RPMI8226 (cell line): ENCODE measurements at regions not wholly inside any gene's neighbourhood (a gene's known extent, or its start where the extent isn't known, plus 50 kb on each side); places are given as distances from the start of the nearest gene placed in this dataset.

Experiments
- DNase-seq: peaks from one replicate; pipeline ENCODE4 v3.0.0-alpha.2; 2015

- DNase-seq, result no peak
Observed at GRCh38 chr10:90420637-90421318, 437.1 kb downstream of the HTR7 start.

GRCh38 chr10:90421874-90422273, 436.0 kb downstream of the HTR7 start:
- no peak for DNase-seq

- DNase-seq, result no peak
Observed at GRCh38 chr10:90424730-90425129, 433.1 kb downstream of the HTR7 start.

GRCh38 chr10:90430186-90430585, 427.7 kb downstream of the HTR7 start:
- DNase-seq, result no peak

- no peak for DNase-seq
Observed at GRCh38 chr10:90432866-90433265, 425.0 kb downstream of the HTR7 start.

GRCh38 chr10:90435296-90435695, 422.5 kb downstream of the HTR7 start:
- DNase-seq, result no peak

GRCh38 chr10:90437452-90437851, 420.4 kb downstream of the HTR7 start:
- no peak for DNase-seq

- no peak for DNase-seq
Observed at GRCh38 chr10:90440870-90441269, 417.0 kb downstream of the HTR7 start.

- no peak for DNase-seq
Observed at GRCh38 chr10:90443342-90443741, 414.5 kb downstream of the HTR7 start.

GRCh38 chr10:90447831-90448230, 410.0 kb downstream of the HTR7 start:
- DNase-seq, result no peak

GRCh38 chr10:90450797-90451196, 407.0 kb downstream of the HTR7 start:
- no peak for DNase-seq

- no peak for DNase-seq
Observed at GRCh38 chr10:90451283-90451682, 406.6 kb downstream of the HTR7 start.

GRCh38 chr10:90458054-90458453, 399.8 kb downstream of the HTR7 start:
- DNase-seq, result no peak

- no peak for DNase-seq
Observed at GRCh38 chr10:90458571-90458970, 399.3 kb downstream of the HTR7 start.

GRCh38 chr10:90461437-90462155, 396.2 kb downstream of the HTR7 start:
- DNase-seq, result no peak

GRCh38 chr10:90462749-90463470, 394.9 kb downstream of the HTR7 start:
- no peak for DNase-seq

GRCh38 chr10:90464329-90464728, 393.5 kb downstream of the HTR7 start:
- no peak for DNase-seq

- no peak for DNase-seq
Observed at GRCh38 chr10:90470966-90471365, 386.9 kb downstream of the HTR7 start.

- DNase-seq, result no peak
Observed at GRCh38 chr10:90480466-90480865, 377.4 kb downstream of the HTR7 start.

GRCh38 chr10:90481326-90481923, 376.4 kb downstream of the HTR7 start:
- no peak for DNase-seq

GRCh38 chr10:90484518-90484917, 373.3 kb downstream of the HTR7 start:
- DNase-seq, result no peak

GRCh38 chr10:90494183-90494582, 363.7 kb downstream of the HTR7 start:
- no peak for DNase-seq

GRCh38 chr10:90504172-90504571, 353.7 kb downstream of the HTR7 start:
- DNase-seq, result no peak

GRCh38 chr10:90526721-90527120, 331.1 kb downstream of the HTR7 start:
- DNase-seq, result no peak
